Mesodermal cell (in vitro differentiated cells): ENCODE measurements at regions not wholly inside any gene's neighbourhood (a gene's known extent, or its start where the extent isn't known, plus 50 kb on each side); places are given as distances from the start of the nearest gene placed in this dataset.
"Not testable (repeated sequence)": the region's sequence is repeated elsewhere in the genome, so short reads cannot be mapped to it uniquely, and the experiment has no call there.

Experiments used
- H3K27ac ChIP-seq: 2 replicates; pipeline ENCODE4 v1.7.0; 2013; ENCODE audit warnings: mild to moderate bottlenecking, low read depth, low read length, moderate library complexity; ENCODE audit not compliant: severe bottlenecking
- H3K36me3 ChIP-seq: 2 replicates; pipeline ENCODE4 v1.7.1; 2013; ENCODE audit warnings: mild to moderate bottlenecking, low read length, moderate library complexity; ENCODE audit not compliant: control insufficient read depth, insufficient read depth
- H3K4me1 ChIP-seq: one replicate; pipeline ENCODE4 v1.7.1; 2013; ENCODE audit warnings: mild to moderate bottlenecking, low read length; ENCODE audit not compliant: insufficient read depth, control insufficient read depth, poor library complexity, severe bottlenecking
- H3K4me3 ChIP-seq: 2 replicates; pipeline ENCODE4 v1.7.0; 2013; ENCODE audit warnings: low read length, control low read depth, mild to moderate bottlenecking; ENCODE audit not compliant: insufficient read depth, poor library complexity, severe bottlenecking; ENCODE audit errors: extremely low read depth
- H3K9me3 ChIP-seq: 2 replicates; pipeline ENCODE4 v1.7.1; 2013; ENCODE audit warnings: mild to moderate bottlenecking, low read length, moderate library complexity; ENCODE audit not compliant: control insufficient read depth
- WGBS, 2 experiments: methylation state at CpG; one replicate each; pipeline ENCODE4 v1.1.5; 2013; ENCODE audit warnings: missing lambda C conversion rate in 2 of 2; ENCODE audit not compliant: insufficient coverage in 2 of 2; 5-methylcytosine and 5-hydroxymethylcytosine counted together

- Histone ChIP-seq H3K36me3 (peaks cover 7% of the 10 kb centered on the region), H3K27ac (no peak overlapping the region), H3K4me3 (no peak overlapping the region), H3K9me3 (no peaks in the 10 kb centered on the region), H3K4me1 (peaks cover 38% of the 10 kb centered on the region)
- WGBS, 2 experiments, result 89 to 94% methylated on average over 5 of the region's 16 CpGs
Measured at GRCh38 chr17:64784353-64785010, 122.4 kb upstream of the SMURF2 start.

- H3K27ac ChIP-seq, result no peak overlapping the region
- H3K4me1 ChIP-seq, result peaks cover 45% of the 10 kb centered on the region
Measured at GRCh38 chr17:64783556-64784352, 121.6 kb upstream of the SMURF2 start.

GRCh38 chr17:64783031-64783461 lies 120.9 kb upstream of the SMURF2 start:
- H3K4me1 ChIP-seq, result peaks cover 47% of the 10 kb centered on the region
- H3K9me3 ChIP-seq, result no peaks in the 10 kb centered on the region
- H3K36me3 ChIP-seq, result peaks cover 7% of the 10 kb centered on the region
- WGBS, 2 experiments, result 87 to 98% methylated on average over 5 to 6 of the region's 6 CpGs
- H3K4me3 ChIP-seq, result no peak overlapping the region
- no peak overlapping the region for H3K27ac ChIP-seq

More at GRCh38 chr17:64783556-64784352, 121.6 kb upstream of the SMURF2 start:
- H3K36me3 ChIP-seq, result peaks cover 7% of the 10 kb centered on the region
- H3K4me3 ChIP-seq, result no peak overlapping the region
- no peaks in the 10 kb centered on the region for H3K9me3 ChIP-seq
- WGBS, 2 experiments, result 97 to 98% methylated on average over 10 of the region's 14 CpGs

GRCh38 chr17:64781810-64782555 lies 119.9 kb upstream of the SMURF2 start:
- H3K9me3 ChIP-seq, result no peaks in the 10 kb centered on the region
- H3K36me3 ChIP-seq, result peaks cover 7% of the 10 kb centered on the region
- 73 to 83% methylated on average over 10 of the region's 17 CpGs for WGBS, 2 experiments
- peak overlapping the region; percentile 56 for H3K4me3 ChIP-seq
- H3K27ac ChIP-seq, result no peak overlapping the region
- peaks cover 55% of the 10 kb centered on the region for H3K4me1 ChIP-seq

GRCh38 chr17:64781014-64781756 lies 119.1 kb upstream of the SMURF2 start:
- Histone ChIP-seq H3K36me3 (peaks cover 7% of the 10 kb centered on the region), H3K9me3 (no peaks in the 10 kb centered on the region), H3K4me1 (peaks cover 48% of the 10 kb centered on the region), H3K27ac (no peak overlapping the region), H3K4me3 (peak overlapping the region; percentile 56)
- WGBS, 2 experiments, result 0 to 1% methylated on average over 40 to 56 of the region's 69 CpGs

GRCh38 chr17:64780096-64781013 lies 118.2 kb upstream of the SMURF2 start:
- Histone ChIP-seq H3K4me1 (peaks cover 50% of the 10 kb centered on the region), H3K4me3 (peak overlapping the region; percentile 56), H3K9me3 (no peaks in the 10 kb centered on the region), H3K27ac (no peak overlapping the region), H3K36me3 (peaks cover 7% of the 10 kb centered on the region)
- WGBS, 2 experiments, result 1 to 3% methylated on average over 45 to 60 of the region's 69 CpGs

- H3K4me1 ChIP-seq, result peaks cover 51% of the 10 kb centered on the region
- peak overlapping the region; percentile 56 for H3K4me3 ChIP-seq
- H3K36me3 ChIP-seq, result peaks cover 7% of the 10 kb centered on the region
- H3K9me3 ChIP-seq, result no peaks in the 10 kb centered on the region
- H3K27ac ChIP-seq, result no peak overlapping the region
- WGBS, 2 experiments, result 8 to 13% methylated on average over 26 to 27 of the region's 43 CpGs
Measured at GRCh38 chr17:64779376-64780095, 117.4 kb upstream of the SMURF2 start.

GRCh38 chr17:64779098-64779375 lies 116.9 kb upstream of the SMURF2 start:
- H3K27ac ChIP-seq, H3K36me3 ChIP-seq, H3K9me3 ChIP-seq: not testable (repeated sequence)
- WGBS, 2 experiments, result 20 to 21% methylated on average over 10 to 12 of the region's 13 CpGs
- H3K4me3 ChIP-seq, result peak overlapping the region; percentile 26
- H3K4me1 ChIP-seq, result peaks cover 51% of the 10 kb centered on the region

- peaks cover 4% of the 10 kb centered on the region for H3K36me3 ChIP-seq
- peak overlapping the region; percentile 26 for H3K4me3 ChIP-seq
- WGBS, 2 experiments, result 4 to 6% methylated on average over 76 to 80 of the region's 107 CpGs
Measured at GRCh38 chr17:64778240-64779097, 116.4 kb upstream of the SMURF2 start.

More at GRCh38 chr17:64778240-64779097, 116.4 kb upstream of the SMURF2 start:
- Histone ChIP-seq H3K9me3 (no peaks in the 10 kb centered on the region), H3K27ac (no peak overlapping the region), H3K4me1 (peaks cover 51% of the 10 kb centered on the region)
